HUES48 (cell line): ENCODE measurements at regions not wholly inside any gene's neighbourhood (a gene's known extent, or its start where the extent isn't known, plus 50 kb on each side); places are given as distances from the start of the nearest gene placed in this dataset.
A peak's percentile ranks its signal among the peaks of the same experiment; 100 is the strongest.

Source experiments
- H3K27ac ChIP-seq: one replicate; pipeline ENCODE4 v1.7.0; 2013; ENCODE audit warnings: low read depth, low read length, inconsistent platforms
- H3K27me3 ChIP-seq: 2 replicates; pipeline ENCODE4 v1.6.1; 2013; ENCODE audit warnings: mild to moderate bottlenecking, low read length; ENCODE audit not compliant: control insufficient read depth, insufficient read depth
- H3K36me3 ChIP-seq: 2 replicates; pipeline ENCODE4 v1.6.1; 2013; ENCODE audit warnings: low read length; ENCODE audit not compliant: control insufficient read depth, insufficient read depth
- H3K4me1 ChIP-seq: 2 replicates; pipeline ENCODE4 v1.6.1; 2013; ENCODE audit warnings: mild to moderate bottlenecking, low read length; ENCODE audit not compliant: control insufficient read depth, insufficient read depth
- H3K4me3 ChIP-seq: 2 replicates; pipeline ENCODE4 v1.5.1; 2013; ENCODE audit warnings: mild to moderate bottlenecking, low read depth, low read length
- H3K9ac ChIP-seq: 2 replicates; pipeline ENCODE4 v1.6.1; 2013; ENCODE audit warnings: mild to moderate bottlenecking, low read depth, low read length, moderate library complexity
- H3K9me3 ChIP-seq: 2 replicates; pipeline ENCODE4 v1.6.1; 2013; ENCODE audit warnings: low read length; ENCODE audit not compliant: control insufficient read depth, insufficient read depth

GRCh38 chr16:48814994-48815393 is 205.0 kb upstream of the N4BP1 start:
- no peak overlapping the region for H3K9ac ChIP-seq
- no peak overlapping the region for H3K27ac ChIP-seq
- no peaks in the 10 kb centered on the region for H3K36me3 ChIP-seq
- H3K4me3 ChIP-seq = no peak overlapping the region
- no peaks in the 10 kb centered on the region for H3K9me3 ChIP-seq
- H3K27me3 ChIP-seq = peaks cover 26% of the 10 kb centered on the region
- H3K4me1 ChIP-seq = peaks cover 10% of the 10 kb centered on the region

GRCh38 chr16:48813485-48813884 is 203.5 kb upstream of the N4BP1 start:
- Histone ChIP-seq H3K36me3 (no peaks in the 10 kb centered on the region), H3K4me1 (peaks cover 10% of the 10 kb centered on the region), H3K27me3 (peaks cover 41% of the 10 kb centered on the region), H3K9ac (no peak overlapping the region), H3K4me3 (no peak overlapping the region), H3K9me3 (no peaks in the 10 kb centered on the region), H3K27ac (no peak overlapping the region)

GRCh38 chr16:48812856-48813255 is 202.9 kb upstream of the N4BP1 start:
- no peak overlapping the region for H3K4me3 ChIP-seq
- H3K36me3 ChIP-seq = no peaks in the 10 kb centered on the region
- no peaks in the 10 kb centered on the region for H3K9me3 ChIP-seq
- no peak overlapping the region for H3K27ac ChIP-seq
- H3K9ac ChIP-seq = no peak overlapping the region
- H3K4me1 ChIP-seq = peaks cover 10% of the 10 kb centered on the region
- peaks cover 44% of the 10 kb centered on the region for H3K27me3 ChIP-seq

DNA sequence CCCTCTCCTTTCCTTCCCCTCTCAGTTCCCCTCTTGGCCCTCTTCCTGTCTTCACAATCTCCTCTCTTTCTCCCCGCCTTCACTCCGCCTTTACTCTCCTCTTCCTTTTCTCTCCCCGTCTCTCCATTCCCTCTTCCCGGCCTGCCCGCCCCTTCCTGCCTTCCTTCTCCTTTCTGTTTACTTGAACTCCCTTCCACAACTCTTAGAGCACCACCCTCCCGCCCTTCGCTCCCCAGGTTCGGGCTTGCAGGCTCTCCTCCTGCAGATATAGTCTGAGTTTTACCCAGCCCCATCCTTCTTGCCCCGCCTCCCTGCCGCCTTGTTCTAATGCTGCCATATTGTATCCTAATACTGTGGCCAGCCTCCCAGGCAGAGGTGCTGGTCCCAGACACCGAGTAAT is 201.5 kb upstream of the N4BP1 start:
- H3K27me3 ChIP-seq = peaks cover 44% of the 10 kb centered on the region
- no peak overlapping the region for H3K9ac ChIP-seq
- H3K4me3 ChIP-seq = peak overlapping the region; percentile 64

DNA sequence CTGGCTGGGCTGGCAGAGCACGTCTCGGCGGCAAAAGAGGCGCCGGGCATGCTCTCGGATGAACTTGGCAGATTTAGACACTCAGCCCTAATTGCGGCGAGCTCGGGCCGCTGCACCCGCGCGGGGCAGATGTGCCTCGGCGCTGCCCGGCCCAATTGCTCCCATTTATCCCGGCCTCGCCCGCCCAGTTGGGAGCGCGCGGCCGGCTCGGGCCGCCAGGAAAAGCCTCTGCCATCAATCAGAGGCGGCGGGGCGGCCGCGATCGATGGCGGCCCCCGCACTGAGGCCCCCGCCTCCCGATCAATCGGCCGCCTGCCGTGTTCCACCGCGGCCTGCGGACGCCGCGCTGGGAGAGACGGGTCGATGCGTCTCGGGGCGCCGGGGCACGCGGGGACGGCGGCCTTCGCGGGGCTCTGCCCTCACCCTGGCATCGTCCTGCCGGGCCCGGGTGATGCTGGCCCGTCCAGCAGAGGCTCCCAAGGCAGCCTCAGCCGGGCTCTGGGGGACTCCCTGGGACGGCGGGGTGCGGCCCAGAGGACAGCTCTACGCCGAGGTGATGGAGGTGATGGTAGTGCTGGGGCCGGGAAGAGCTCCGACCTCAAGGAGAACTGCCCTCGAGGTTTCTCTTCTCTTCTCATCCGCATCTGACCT is 200.9 kb upstream of the N4BP1 start:
- Histone ChIP-seq H3K36me3 (no peaks in the 10 kb centered on the region), H3K9me3 (no peaks in the 10 kb centered on the region), H3K4me1 (peaks cover 10% of the 10 kb centered on the region), H3K27ac (no peak overlapping the region), H3K9ac (no peak overlapping the region), H3K27me3 (peaks cover 44% of the 10 kb centered on the region), H3K4me3 (peak overlapping the region; percentile 64)

More for the DNA sequence above, 201.5 kb upstream of the N4BP1 start:
- Histone ChIP-seq H3K27ac (no peak overlapping the region), H3K36me3 (no peaks in the 10 kb centered on the region), H3K4me1 (peaks cover 10% of the 10 kb centered on the region), H3K9me3 (no peaks in the 10 kb centered on the region)

DNA sequence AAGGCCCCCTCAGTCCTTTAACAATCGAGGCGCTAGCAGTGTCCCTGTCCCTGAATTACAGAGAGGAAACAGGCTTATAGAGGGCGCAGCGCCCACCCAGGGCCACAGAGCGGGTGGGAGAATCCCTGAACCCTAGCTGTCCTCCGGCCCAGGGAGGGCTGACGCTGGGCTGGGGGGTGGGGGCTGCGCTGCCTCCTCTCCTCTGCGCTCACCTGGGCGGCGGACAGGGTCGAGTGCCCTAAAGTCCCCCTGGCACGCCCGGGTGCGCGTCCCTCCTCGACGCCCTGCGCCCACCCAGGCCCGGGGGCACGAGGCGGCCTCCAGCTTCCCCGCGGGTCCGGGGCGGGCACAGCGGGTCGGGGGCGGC is 200.4 kb upstream of the N4BP1 start:
- Histone ChIP-seq H3K9me3 (no peaks in the 10 kb centered on the region), H3K4me3 (peak overlapping the region; percentile 64), H3K36me3 (no peaks in the 10 kb centered on the region), H3K4me1 (peaks cover 10% of the 10 kb centered on the region), H3K9ac (no peak overlapping the region), H3K27ac (no peak overlapping the region), H3K27me3 (peaks cover 44% of the 10 kb centered on the region)

GRCh38 chr16:48790151-48790550 is 180.2 kb upstream of the N4BP1 start:
- no peaks in the 10 kb centered on the region for H3K27me3 ChIP-seq
- no peak overlapping the region for H3K9ac ChIP-seq
- H3K4me1 ChIP-seq = peaks cover 12% of the 10 kb centered on the region
- H3K27ac ChIP-seq = no peak overlapping the region
- no peak overlapping the region for H3K4me3 ChIP-seq
- no peaks in the 10 kb centered on the region for H3K36me3 ChIP-seq
- H3K9me3 ChIP-seq = no peaks in the 10 kb centered on the region

- peaks cover 9% of the 10 kb centered on the region for H3K4me1 ChIP-seq
- H3K36me3 ChIP-seq = no peaks in the 10 kb centered on the region
- H3K9me3 ChIP-seq = no peaks in the 10 kb centered on the region
- H3K27ac ChIP-seq = no peak overlapping the region
- no peak overlapping the region for H3K9ac ChIP-seq
- no peak overlapping the region for H3K4me3 ChIP-seq
- no peaks in the 10 kb centered on the region for H3K27me3 ChIP-seq
Observed at GRCh38 chr16:48788475-48788874, 178.5 kb upstream of the N4BP1 start.

GRCh38 chr16:48745541-48745940 is 135.6 kb upstream of the N4BP1 start:
- H3K36me3 ChIP-seq = no peaks in the 10 kb centered on the region
- no peak overlapping the region for H3K27ac ChIP-seq

GRCh38 chr16:48740964-48741363 is 131.0 kb upstream of the N4BP1 start:
- Histone ChIP-seq H3K4me1 (no peaks in the 10 kb centered on the region), H3K27me3 (no peaks in the 10 kb centered on the region), H3K9ac (no peak overlapping the region), H3K36me3 (no peaks in the 10 kb centered on the region), H3K9me3 (0 out of 2 replicates have a peak, but pooled peaks cover 7% of the 10 kb centered on the region), H3K4me3 (no peak overlapping the region), H3K27ac (no peak overlapping the region)

More at GRCh38 chr16:48745541-48745940, 135.6 kb upstream of the N4BP1 start:
- Histone ChIP-seq H3K4me3 (no peak overlapping the region), H3K4me1 (no peaks in the 10 kb centered on the region), H3K9ac (no peak overlapping the region), H3K27me3 (no peaks in the 10 kb centered on the region), H3K9me3 (0 out of 2 replicates have a peak, but pooled peaks cover 7% of the 10 kb centered on the region)

GRCh38 chr16:48734220-48734619 is 124.2 kb upstream of the N4BP1 start:
- no peaks in the 10 kb centered on the region for H3K4me1 ChIP-seq
- H3K27ac ChIP-seq = no peak overlapping the region
- no peaks in the 10 kb centered on the region for H3K27me3 ChIP-seq
- H3K9me3 ChIP-seq = no peaks in the 10 kb centered on the region
- H3K4me3 ChIP-seq = no peak overlapping the region
- H3K36me3 ChIP-seq = no peaks in the 10 kb centered on the region
- H3K9ac ChIP-seq = no peak overlapping the region
